ENCODE measurements at regions not wholly inside any gene's neighbourhood (a gene's known extent, or its start where the extent isn't known, plus 50 kb on each side); places are given as distances from the start of the nearest gene placed in this dataset.

DNA sequence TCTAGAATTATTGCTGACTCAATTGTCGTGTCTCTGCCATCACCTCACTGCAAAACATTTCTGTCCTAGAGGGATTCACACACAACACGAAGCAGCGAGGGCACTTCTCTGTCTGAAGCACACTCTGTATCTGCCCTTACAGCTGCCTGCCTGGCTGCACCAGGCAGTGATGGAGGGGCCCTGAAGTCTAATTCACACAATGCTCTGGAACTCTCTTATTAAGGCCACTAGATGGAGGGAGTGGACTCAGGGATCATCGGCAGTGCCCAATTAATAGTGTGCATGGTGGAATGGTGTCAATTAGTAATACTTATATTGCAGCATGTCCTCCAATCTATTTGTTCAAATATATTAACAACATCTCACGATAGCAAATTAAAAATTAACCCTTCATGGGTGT is 157.5 kb upstream of the MAP1B start:
- TF ChIP-seq MAX (IDR thresholded peaks at IDR 0.05), result no peak
- TF ChIP-seq, protein P1, sequence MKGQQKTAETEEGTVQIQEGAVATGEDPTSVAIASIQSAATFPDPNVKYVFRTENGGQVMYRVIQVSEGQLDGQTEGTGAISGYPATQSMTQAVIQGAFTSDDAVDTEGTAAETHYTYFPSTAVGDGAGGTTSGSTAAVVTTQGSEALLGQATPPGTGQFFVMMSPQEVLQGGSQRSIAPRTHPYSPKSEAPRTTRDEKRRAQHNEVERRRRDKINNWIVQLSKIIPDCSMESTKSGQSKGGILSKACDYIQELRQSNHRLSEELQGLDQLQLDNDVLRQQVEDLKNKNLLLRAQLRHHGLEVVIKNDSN (IDR thresholded peaks at IDR 0.05), result no peak
- TF ChIP-seq REST (IDR thresholded peaks at IDR 0.05; ENCODE audit: low read depth), result no peak
- no peak for TF ChIP-seq FOXM1 (IDR thresholded peaks at IDR 0.05; ENCODE audit: borderline replicate concordance, low read depth)
- no peak for TF ChIP-seq TAF1 (IDR thresholded peaks at IDR 0.05; ENCODE audit: low read depth)
- no peak for TF ChIP-seq YY1 (IDR thresholded peaks at IDR 0.05; ENCODE audit: low read depth)
- no peak for TF ChIP-seq RAD21 (IDR thresholded peaks at IDR 0.05; ENCODE audit: low read depth)
- TF ChIP-seq TCF12 (IDR thresholded peaks at IDR 0.05; ENCODE audit: low read depth), result no peak
- no peak for TF ChIP-seq NFIC (IDR thresholded peaks at IDR 0.05)
- no peak for TF ChIP-seq CREB1 (IDR thresholded peaks at IDR 0.05; ENCODE audit: low read depth)

GRCh38 chr5:71953866-71954265 is 153.4 kb upstream of the MAP1B start:
- no peak for TF ChIP-seq MAX (IDR thresholded peaks at IDR 0.05)
- TF ChIP-seq NFIC (IDR thresholded peaks at IDR 0.05), result no peak
- TF ChIP-seq EGR1 (IDR thresholded peaks at IDR 0.05), result no peak
- TF ChIP-seq REST (IDR thresholded peaks at IDR 0.05; ENCODE audit: low read depth), result no peak
- TF ChIP-seq TAF1 (IDR thresholded peaks at IDR 0.05; ENCODE audit: low read depth), result no peak
- no peak for TF ChIP-seq TEAD4 (IDR thresholded peaks at IDR 0.05)
- TF ChIP-seq RAD21 (IDR thresholded peaks at IDR 0.05; ENCODE audit: low read depth), result no peak
- TF ChIP-seq, protein P1 (IDR thresholded peaks at IDR 0.05), result no peak
- TF ChIP-seq CEBPB (IDR thresholded peaks at IDR 0.05), result no peak
- no peak for TF ChIP-seq FOXM1 (IDR thresholded peaks at IDR 0.05; ENCODE audit: borderline replicate concordance, low read depth)
- no peak for TF ChIP-seq ZBTB7A (IDR thresholded peaks at IDR 0.05; ENCODE audit: low read depth)
- no peak for TF ChIP-seq TCF12 (IDR thresholded peaks at IDR 0.05; ENCODE audit: low read depth)
- TF ChIP-seq YY1 (IDR thresholded peaks at IDR 0.05; ENCODE audit: low read depth), result no peak
- TF ChIP-seq CREB1 (IDR thresholded peaks at IDR 0.05; ENCODE audit: low read depth), result no peak
- no peak for TF ChIP-seq EP300 (IDR thresholded peaks at IDR 0.05; ENCODE audit: borderline replicate concordance)

DNA sequence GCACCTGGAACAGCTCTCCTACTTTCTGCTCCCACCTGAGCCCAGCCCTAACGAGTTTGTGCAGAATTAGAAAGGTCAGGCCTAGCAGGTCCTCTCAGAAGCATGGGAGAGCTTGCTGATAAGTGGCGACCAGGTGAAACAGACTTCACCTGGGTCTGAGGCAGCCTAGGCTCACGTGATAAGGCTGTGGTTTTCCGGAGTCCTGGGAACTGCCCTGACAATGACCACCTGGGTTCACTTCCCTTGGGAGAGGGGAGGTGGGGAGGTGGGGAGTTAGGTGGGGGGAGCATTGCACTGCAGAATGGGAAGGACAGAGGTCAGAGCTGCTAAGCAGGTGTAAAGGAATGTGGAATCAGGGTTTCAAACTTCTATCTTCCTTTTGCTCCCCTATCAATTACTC is 152.9 kb upstream of the MAP1B start:
- no peak for TF ChIP-seq TCF12 (IDR thresholded peaks at IDR 0.05; ENCODE audit: low read depth)
- TF ChIP-seq MAX (IDR thresholded peaks at IDR 0.05), result no peak
- TF ChIP-seq, protein P1 (IDR thresholded peaks at IDR 0.05), result no peak
- TF ChIP-seq NFIC (IDR thresholded peaks at IDR 0.05), result no peak
- no peak for TF ChIP-seq CREB1 (IDR thresholded peaks at IDR 0.05; ENCODE audit: low read depth)
- TF ChIP-seq ZBTB7A (IDR thresholded peaks at IDR 0.05; ENCODE audit: low read depth), result no peak
- no peak for TF ChIP-seq FOXM1 (IDR thresholded peaks at IDR 0.05; ENCODE audit: borderline replicate concordance, low read depth)
- TF ChIP-seq RAD21 (IDR thresholded peaks at IDR 0.05; ENCODE audit: low read depth), result no peak
- no peak for TF ChIP-seq CEBPB (IDR thresholded peaks at IDR 0.05)
- TF ChIP-seq EP300 (IDR thresholded peaks at IDR 0.05; ENCODE audit: borderline replicate concordance), result no peak
- no peak for TF ChIP-seq TEAD4 (IDR thresholded peaks at IDR 0.05)
- TF ChIP-seq EGR1 (IDR thresholded peaks at IDR 0.05), result no peak
- TF ChIP-seq REST (IDR thresholded peaks at IDR 0.05; ENCODE audit: low read depth), result no peak
- no peak for TF ChIP-seq TAF1 (IDR thresholded peaks at IDR 0.05; ENCODE audit: low read depth)
- no peak for TF ChIP-seq YY1 (IDR thresholded peaks at IDR 0.05; ENCODE audit: low read depth)

DNA sequence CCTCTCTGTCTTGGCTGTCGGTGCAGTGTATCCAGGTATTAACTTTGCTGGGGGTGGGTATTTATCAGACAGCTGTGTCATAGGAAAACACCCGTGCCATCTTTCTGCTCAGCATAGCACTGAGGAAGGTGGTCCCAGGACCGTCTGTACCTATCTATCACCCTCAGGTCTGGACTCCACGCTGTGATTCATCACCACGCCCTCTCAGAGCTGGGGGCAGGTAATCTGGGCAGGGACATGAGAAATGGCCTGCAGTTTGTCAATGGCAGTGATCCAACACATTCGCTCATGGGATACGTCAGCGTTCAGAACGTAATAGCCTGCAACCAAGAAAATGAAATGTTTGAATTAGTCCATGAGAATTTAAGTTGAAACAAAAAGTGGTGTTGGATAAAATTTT is 151.6 kb upstream of the MAP1B start:
- no peak for TF ChIP-seq NFIC (IDR thresholded peaks at IDR 0.05)
- no peak for TF ChIP-seq ZBTB7A (IDR thresholded peaks at IDR 0.05; ENCODE audit: low read depth)
- no peak for TF ChIP-seq TEAD4 (IDR thresholded peaks at IDR 0.05)
- no peak for TF ChIP-seq EP300 (IDR thresholded peaks at IDR 0.05; ENCODE audit: borderline replicate concordance)
- no peak for TF ChIP-seq RAD21 (IDR thresholded peaks at IDR 0.05; ENCODE audit: low read depth)
- TF ChIP-seq EGR1 (IDR thresholded peaks at IDR 0.05), result no peak
- no peak for TF ChIP-seq TCF12 (IDR thresholded peaks at IDR 0.05; ENCODE audit: low read depth)
- TF ChIP-seq, protein P1 (IDR thresholded peaks at IDR 0.05), result no peak
- no peak for TF ChIP-seq TAF1 (IDR thresholded peaks at IDR 0.05; ENCODE audit: low read depth)
- no peak for TF ChIP-seq MAX (IDR thresholded peaks at IDR 0.05)
- TF ChIP-seq CREB1 (IDR thresholded peaks at IDR 0.05; ENCODE audit: low read depth), result no peak
- no peak for TF ChIP-seq CEBPB (IDR thresholded peaks at IDR 0.05)
- no peak for TF ChIP-seq FOXM1 (IDR thresholded peaks at IDR 0.05; ENCODE audit: borderline replicate concordance, low read depth)
- no peak for TF ChIP-seq YY1 (IDR thresholded peaks at IDR 0.05; ENCODE audit: low read depth)
- no peak for TF ChIP-seq REST (IDR thresholded peaks at IDR 0.05; ENCODE audit: low read depth)
